ENCODE measurements at regions not wholly inside any gene's neighbourhood (a gene's known extent, or its start where the extent isn't known, plus 50 kb on each side); places are given as distances from the start of the nearest gene placed in this dataset.

DNA sequence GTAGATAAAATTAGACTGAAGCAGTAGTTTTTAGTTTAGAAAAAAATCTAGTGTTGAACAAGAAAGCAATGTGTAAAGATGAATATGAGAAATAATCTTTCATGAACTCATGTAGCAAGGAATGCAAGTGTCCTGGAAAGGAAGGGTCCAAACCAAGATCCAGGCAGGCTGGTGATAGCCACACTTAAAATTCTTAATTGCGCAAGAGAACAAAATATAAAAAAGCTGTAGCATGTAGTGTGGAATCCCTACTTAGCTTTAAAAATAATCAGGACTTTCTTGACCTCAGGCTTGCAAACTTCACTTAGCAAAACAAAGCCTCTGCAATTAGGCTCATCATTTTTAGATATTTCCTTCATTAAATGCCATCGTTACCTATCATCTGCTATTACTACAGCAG, 2186.1 kb upstream of the RAG2 start:
- TF ChIP-seq CTCF (IDR thresholded peaks at IDR 0.05; ENCODE audit: poor library complexity, severe bottlenecking) (no peak), SMC3 (conservative IDR thresholded peaks at IDR 0.05; ENCODE audit: poor library complexity) (no peak), RAD21 (conservative IDR thresholded peaks at IDR 0.05) (no peak), EZH2 (IDR thresholded peaks at IDR 0.05; ENCODE audit: borderline replicate concordance, insufficient read depth, low read length, poor library complexity, severe bottlenecking) (no peak), POLR2AphosphoS5 (IDR thresholded peaks at IDR 0.05) (no peak), MXI1 (conservative IDR thresholded peaks at IDR 0.05; ENCODE audit: poor library complexity, severe bottlenecking) (no peak), EP300 (conservative IDR thresholded peaks at IDR 0.05; ENCODE audit: poor library complexity, severe bottlenecking) (no peak), REST (IDR thresholded peaks at IDR 0.05; ENCODE audit: borderline replicate concordance) (no peak), TAF1 (IDR thresholded peaks at IDR 0.05; ENCODE audit: low read depth) (no peak)
